ENCODE measurements at regions not wholly inside any gene's neighbourhood (a gene's known extent, or its start where the extent isn't known, plus 50 kb on each side); places are given as distances from the start of the nearest gene placed in this dataset.

DNA sequence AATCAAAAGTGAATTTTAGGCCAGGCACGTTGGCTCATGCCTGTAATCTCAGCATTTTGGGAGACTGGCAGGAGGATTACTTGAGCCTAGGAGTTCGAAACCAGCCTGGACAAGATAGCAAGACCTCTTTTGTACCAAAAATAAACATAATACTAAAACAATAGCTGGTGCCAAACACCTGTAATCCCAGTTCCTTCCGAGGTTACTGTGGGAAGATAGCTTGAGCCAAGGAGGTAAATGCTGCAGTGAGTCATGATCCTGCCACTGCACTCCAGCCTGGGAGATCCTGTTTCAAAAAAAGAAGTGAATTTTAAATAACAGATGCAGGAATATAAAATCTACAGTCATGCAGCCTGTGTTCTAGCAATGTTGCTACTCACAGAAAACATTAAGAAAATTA is 488.3 kb downstream of the PPARGC1A start:
- DNase-seq = no peak

DNA sequence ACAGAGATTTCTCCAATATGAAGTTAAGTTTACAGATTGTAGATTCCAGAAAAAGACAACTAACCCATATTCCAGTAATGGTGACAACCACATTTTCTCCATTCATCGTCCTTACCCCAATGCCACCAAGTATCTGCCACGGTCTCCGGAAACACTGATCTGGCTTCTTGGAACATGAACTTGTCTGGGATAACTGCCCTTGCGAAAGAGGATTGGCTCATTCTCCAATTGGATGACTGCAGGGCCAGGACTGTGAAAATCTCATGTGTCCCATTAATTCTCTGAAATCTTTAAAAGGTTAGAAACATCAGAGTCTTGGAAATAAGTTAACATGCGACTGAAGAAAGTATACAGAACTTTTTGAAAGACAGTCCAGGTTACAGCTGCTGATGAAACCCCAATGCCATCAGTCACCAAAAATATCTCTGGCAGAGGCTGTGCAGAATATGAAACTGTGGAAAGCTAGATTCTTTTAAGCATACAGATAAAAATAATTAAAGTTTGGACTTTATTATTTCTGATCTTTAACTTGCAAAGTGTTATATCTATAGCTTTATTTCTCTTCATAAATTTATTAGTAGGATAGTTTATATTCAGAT is 496.9 kb downstream of the PPARGC1A start:
- no peak for DNase-seq

DNA sequence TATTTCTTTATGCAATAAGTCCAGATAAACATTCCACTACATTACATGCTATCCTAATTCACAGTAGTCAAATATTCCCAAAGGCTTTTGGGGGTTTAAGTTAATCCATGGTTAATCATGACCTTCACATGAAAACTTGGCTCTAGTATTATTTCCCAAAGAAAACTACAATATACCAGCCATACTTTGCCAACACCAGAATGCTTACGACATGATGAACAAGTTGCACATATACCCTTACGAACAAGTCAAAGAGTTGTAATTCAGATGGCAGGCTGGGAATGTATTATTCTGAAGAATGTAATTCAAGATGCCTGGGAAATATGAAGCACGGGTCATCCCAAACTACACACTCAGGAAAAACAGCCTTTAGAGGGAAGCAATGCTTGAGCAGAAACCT is 499.6 kb downstream of the PPARGC1A start:
- DNase-seq = peak in 1 of 3 donors; percentile 45

DNA sequence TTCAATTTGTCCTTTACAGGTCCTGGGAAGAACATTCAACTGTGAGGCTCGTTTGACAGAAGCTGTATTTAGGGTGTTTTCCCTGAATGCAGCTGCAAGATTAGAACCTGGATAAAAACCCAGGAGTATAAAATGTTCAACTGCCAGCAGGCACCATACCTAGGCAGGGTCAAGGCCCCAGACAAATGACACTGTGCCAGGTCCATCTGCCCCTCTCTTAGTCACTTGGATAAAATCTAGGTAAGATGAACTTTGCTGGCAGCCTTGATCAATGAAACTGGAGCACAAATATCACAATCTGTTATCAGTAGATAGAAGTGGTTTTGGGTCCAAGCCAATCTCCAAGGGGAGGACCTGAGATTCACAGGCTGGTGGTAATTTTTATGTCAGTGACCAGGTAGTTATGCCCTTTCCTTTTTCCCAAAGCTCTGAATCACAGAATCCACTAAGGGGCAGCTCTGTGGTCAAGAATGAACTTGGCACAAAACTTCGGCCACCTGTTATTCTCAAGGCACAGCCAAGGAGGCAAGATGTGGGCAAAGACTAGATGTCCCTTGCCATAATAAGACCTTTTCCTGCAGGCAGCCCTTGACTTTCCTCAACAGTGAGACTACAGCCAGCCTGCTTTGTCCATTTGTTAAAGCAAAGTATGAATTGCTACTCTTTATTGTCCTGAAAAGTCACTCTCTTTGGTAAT is 501.0 kb downstream of the PPARGC1A start:
- no peak for DNase-seq

DNA sequence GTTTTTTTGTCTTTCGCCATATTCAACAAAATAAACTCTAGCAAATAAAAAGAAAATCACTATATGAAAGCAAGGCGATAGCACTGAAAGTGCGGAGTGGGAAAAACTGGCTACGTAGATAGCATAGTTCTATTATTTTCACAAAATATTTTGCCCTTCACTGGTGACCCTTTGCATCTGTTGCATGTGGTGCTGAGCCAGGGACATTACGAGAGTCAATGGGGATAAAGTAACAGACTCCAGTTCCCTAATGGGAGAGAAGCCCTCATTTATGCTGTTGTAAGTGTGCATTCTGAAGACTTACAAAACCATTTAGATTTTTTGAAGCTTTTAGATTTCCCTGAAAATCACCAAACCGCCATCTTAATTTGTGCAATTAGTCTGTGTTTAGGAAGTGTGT is 501.6 kb downstream of the PPARGC1A start:
- peak in 2 of 3 donors; percentile 12 to 36 for DNase-seq

DNA sequence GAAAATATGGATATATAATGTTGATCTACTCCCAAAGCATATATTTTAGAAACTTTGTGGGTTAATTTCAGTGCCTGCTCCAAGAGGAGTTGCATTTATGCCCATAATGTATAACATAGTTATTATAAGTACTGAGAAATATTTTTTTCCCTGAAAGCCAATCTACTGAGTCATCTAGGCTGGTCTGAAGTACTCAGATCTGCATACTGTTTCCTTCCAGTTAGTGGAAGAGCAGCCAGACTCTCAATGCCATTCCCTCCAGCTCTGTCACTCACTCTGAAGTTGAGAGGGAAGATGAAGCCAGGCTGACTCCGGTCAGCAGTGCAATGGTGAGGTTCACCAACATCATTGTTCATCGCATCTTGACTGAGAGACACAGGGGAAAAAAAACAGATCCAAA is 505.1 kb downstream of the PPARGC1A start:
- no peak for DNase-seq

DNA sequence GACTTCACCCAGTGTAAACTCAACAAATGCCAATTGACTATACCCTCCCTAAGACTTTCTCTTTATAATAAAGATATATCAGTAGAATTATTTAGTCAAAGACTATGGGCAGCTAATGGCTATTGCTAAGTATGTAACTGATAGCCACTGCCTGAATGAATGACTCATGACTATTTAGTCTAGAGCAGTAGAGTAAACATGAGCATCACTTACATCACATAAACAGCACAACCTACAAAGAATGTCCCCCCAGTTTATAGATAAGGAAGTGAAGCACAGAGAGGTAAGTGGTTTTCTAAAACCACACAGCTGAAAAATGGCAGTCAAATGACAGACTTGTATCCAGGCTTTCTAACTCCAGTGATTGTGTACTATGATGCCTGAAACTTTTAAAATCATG is 507.0 kb downstream of the PPARGC1A start:
- no peak for DNase-seq

DNA sequence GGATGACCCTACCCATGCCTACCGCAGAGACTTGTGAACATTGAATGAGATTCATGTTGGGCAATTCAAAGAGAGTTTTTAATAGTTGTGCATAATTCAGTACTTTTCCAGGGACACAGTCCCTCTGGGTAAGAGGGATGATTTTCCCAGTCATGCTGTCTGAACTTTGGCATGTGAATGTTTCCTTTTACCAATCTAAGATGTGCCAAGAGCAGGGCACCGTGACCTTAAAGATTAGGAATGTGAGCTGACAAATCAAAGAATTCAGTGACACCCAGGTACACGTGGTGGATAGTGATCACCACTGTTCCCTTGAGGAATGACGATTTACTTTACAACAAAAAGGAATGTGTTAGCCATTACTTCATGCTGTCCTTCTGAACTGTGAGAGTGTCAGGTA is 515.6 kb downstream of the PPARGC1A start:
- no peak for DNase-seq

DNA sequence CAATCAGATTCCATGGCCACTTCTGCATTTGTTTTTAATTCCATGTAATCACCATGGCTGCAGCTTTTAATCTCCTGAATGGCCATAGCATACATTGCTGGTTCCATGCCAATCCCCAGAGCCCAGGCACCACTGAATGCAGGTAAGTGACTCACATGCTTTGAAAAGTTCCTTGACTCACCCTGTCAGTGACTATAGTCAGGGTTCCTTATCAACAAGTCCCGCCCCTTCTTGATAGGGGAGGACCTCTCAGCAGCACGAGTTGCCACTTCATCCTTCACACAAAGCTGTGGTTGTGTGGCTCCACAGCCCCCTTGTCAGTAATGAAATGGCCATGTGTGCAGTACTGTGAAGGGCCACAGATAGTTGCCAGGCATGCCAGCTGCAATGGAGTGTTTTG is 516.6 kb downstream of the PPARGC1A start:
- DNase-seq = peak in 1 of 3 donors; percentile 43

DNA sequence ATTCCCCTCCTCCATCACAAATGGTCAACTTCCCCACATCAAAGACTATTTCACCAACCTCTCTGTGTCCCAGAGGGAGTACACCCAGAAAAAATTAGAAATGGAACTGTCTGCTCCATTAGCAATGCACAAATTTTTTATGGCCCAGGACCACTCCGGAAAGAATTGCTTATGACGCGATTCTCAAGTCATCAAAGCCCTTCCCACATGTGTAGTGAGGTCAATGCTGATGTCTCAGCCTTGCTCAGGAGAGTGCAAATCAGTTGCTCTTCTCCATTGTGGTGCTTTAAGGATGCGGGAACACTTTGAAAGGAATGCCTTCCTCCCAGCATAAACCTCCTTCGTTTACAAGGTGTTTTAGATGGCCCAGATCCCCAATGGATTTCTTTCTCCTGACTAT is 518.3 kb downstream of the PPARGC1A start:
- no peak for DNase-seq

DNA sequence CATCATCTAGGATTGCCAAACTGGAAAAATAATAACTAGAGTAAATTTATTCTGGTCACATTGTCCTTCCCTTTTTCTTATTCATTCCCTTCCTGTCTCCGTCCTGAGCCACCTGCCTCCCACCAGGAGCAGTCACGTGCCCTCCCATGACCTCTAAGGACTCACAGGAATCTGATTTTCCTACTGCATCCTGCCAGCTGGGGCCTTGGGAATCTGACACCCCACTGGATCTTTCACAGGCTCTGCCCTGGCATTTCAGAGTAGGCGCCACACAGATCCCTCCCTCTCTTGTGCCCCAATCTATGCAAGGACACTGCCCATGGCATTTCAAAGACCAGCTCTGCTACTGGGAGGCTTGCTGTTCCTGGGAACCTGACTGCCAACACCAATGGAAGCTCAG is 520.5 kb downstream of the PPARGC1A start:
- peak in 2 of 3 donors; percentile 23 to 50 for DNase-seq

DNA sequence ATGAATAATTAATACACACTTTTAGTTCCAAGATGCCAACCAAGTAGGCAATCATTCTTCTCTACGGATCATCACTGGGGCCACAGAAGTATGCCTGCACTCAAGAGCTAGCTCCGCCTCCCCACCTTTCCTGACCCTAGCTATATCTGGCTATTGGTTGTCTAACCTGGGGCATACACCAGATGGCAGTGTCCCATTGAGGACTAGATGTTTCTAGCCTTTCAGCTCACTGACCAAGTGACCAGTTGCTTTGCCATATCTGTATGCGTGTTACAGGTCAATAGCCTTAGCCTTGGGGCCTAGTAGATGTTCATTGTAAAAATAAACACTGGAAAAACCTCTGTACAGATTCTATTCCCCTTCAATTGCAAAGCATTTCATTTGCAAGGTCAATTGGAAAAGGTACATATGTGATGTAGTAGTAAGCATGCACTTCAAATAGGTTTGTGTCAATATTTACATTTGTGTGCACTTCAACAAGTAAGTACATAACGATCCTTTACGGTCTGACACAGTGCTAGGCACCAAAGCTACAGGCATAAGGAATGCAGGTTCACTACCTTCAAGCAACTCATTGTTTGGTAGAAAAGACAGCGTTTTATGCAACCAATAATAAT is 521.7 kb downstream of the PPARGC1A start:
- DNase-seq = no peak

DNA sequence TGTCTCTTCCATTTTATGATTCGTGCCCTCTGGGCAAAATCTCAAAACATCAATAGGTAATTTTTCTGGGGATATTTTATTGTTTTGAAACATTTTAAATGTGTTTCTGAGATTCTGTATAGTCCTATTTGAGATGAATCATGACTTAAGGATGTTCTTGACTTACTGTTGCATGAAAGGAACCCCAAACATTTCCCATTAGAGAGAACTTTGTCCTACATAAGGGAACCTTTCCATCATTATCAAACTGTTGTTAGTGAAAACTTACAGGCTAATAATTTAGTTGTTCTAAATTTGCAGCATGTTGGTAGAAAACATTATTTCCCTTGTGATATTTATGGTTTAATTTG is 523.3 kb downstream of the PPARGC1A start:
- DNase-seq = no peak

DNA sequence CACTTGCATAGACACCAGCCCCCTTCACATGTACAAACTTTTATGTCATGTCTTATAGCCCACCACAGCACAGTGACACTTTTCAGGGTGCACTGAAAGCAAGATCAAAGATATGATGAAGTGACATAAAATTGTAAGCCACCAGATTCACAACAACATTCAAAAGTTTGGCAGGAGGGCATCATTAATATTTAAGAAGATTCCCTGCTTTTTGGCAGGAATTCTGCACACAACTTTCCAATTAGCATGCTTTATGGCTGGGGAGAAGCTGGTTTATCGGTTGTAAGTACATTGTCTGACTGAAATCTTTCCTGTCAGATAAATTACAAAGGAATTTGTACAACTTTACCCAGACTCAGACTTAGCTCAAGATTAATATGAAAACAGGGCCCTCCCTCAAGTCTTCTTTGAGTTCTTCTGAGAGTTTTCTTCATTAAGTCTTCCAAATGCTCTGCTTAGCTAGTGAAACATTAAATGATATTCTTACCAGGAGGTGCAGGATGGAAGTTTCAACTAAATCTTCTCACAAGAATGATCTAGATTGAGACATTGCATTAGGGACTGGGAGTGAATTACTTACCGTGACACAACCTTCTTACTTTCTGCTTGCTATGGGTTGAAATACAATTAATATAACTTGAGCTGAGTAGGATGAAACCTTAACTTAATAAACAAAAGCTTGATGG is 523.8 kb downstream of the PPARGC1A start:
- DNase-seq = no peak

DNA sequence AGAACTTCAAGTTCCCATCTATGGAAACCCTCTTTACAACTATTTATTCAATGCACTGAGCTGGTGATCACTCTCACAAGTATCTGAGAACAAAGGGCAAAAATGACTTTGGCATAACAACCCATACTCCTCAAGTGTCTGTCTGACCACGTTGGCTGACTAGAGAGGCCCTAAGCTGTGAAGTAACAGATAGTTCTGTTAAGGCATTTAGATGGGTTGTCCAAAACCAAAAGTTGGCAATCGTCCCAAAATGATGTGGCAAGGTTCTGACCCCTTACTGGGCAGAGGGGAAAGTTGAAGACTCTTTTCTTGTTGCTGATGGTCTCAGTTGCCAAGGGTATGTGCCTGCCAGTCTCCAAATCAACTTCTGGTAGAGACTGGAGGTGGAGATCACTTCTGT is 524.8 kb downstream of the PPARGC1A start:
- DNase-seq = no peak

DNA sequence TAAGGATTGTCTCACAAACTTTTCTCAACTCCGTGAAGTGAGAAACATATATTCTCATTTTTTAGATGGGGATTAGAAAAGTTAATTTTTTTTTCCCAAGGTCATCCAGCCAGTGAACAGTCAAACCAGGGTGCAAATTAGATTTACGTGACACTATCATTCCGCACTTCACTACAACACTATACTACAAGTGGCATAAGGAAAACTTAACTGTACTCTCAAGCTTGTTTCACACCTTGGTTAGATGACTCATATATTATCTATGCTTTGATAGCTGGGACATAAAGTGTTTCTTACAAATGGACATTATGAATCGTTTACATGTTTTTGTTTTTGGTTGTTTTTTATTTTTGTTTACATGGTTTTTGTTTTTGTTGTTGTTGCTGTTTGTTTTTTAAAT is 525.7 kb downstream of the PPARGC1A start:
- DNase-seq = no peak

DNA sequence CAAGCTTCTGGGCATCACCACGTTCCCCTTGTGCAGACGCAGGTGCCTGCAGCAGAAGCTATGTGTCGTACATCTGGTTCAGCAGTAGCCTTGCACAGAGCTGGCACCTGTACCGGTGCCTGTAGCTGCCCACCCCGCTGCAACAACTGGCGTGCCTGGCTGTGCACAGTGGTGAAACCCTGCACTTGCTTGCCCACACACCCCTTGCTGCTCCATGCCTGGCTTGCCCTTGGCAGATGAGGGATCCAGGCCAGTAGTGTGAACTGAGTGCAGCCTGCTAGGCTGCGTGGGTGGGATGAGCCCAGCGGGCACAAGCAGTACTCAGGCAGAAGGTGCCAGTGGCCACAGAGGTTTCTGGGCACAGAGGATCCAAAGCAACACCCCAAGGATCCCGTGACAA is 528.4 kb downstream of the PPARGC1A start:
- DNase-seq = no peak

DNA sequence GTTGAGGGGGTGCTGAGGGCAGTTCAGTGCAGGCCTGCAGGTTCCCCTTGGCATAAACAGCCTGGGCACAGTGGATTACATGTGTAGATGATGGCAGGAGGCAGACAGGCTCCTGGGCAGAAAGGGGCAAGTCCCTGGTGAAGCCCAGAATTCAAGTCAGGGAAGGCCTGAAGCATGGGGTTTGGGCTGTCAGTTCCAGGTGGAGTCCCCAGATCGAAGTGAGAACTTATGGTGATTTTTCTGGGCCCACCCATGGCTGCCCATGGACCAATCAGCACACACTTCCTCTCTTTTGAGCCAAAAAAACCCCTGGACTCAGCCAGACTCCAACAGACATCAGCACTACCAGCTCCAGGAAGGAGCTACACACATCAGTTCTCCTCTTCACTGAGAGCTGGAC is 529.1 kb downstream of the PPARGC1A start:
- no peak for DNase-seq

DNA sequence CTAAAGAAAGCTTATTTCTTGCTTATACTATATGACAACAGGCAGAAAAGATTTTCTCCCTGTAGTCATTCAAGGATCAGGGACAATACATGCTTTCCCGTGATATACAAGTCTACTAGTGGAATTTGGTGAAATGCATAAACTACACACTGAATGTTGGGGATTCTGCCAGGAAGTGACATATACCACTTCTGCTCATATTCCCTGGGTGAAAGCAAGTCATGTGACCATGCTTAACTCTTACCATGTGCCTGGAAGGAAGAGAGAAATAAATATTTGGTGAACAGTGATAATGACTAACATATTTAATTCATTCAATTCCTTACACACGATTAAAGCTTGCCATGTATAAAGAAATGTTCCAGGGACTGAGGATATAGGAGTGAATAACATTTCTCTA is 534.6 kb downstream of the PPARGC1A start:
- peak; percentile 35 to 80 (median 75) for DNase-seq

DNA sequence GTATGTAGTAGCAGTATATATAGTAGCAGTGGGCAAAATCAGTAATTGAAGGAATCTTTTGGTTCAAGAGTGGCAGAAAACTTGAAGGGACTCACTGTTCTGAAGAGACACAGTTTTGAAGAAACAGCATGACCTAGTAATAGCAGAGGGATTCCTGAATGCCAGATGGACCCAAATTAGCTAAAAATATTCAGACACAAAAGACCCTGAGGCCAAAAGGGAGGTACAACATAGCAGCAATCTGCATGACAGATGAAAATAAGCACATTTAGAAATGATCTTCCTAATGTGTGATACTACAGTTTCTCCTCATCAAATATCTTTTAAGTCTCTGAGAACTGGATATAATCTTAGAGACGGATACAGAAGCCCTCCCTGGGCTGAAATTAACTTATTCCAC is 536.6 kb downstream of the PPARGC1A start:
- no peak for DNase-seq

DNA sequence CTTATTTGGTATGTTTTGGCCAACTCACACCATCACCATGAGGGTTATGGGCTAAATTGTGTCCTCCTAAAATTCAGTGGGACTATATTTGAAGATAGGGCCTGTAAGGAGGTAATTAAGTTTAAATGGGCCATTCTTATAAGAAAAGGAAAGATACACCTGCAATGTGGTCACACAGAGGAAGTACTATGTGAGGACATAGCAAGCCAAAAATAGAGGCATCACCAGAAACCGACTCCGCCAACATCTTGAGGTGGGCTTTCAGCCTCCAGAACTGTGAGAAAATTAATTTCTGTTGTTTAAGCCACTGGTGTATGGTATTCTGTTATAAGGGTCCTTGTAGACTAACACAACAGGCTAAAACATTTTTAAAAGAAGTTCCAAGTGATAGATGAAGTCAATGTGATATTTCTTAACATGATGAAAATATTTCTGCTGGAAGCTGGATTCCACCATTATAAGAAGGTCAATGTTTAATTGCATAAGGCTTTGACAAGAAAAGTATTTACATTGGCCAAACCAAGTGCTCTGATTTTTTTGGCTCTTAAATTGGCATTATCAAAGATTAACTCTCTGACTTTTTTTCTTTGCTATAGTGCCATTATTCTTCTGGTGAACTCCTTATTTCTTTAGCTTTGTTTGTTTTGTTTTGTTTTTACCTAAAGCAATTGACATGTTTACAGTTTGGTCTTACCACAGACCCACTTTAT is 540.9 kb downstream of the PPARGC1A start:
- DNase-seq = no peak

DNA sequence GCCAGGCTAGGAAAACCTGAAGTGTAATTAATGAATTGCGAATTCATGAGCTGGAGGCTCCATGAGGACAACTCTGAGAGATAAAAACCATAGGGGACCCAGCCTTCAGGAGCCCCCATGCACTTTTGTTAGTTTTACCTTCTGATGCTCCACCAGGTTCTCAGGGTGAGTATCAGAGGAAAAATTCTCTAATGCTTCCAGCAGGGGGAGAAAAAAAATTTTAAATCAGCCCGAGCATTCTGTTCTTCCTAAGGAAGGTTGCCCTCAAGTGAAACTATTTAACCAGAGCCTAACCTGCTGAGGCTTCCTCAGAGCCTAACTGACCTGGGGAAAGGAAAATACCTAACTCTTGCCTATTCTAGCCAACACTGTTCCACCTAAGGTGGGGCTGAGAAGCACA is 552.6 kb downstream of the PPARGC1A start:
- no peak for DNase-seq
